ENCODE measurements at regions not wholly inside any gene's neighbourhood (a gene's known extent, or its start where the extent isn't known, plus 50 kb on each side); places are given as distances from the start of the nearest gene placed in this dataset.

GRCh38 chr11:50187220-50187619, 154.5 kb downstream of the OR4C45 start:
- Histone ChIP-seq H3K4ac (ENCODE audit: low read depth, low read length) (no peak overlapping the region), H3K27me3 (ENCODE audit: insufficient read depth, low read length) (no peaks in the 10 kb centered on the region), H2BK12ac (ENCODE audit: low read length) (no peak overlapping the region), H2BK120ac (ENCODE audit: insufficient read depth, low read length, poor library complexity) (no peak overlapping the region), H2AFZ (ENCODE audit: insufficient read depth, low read length, poor library complexity) (no peak overlapping the region), H3K27ac (ENCODE audit: low read depth, low read length) (no peak overlapping the region), H3K36me3 (ENCODE audit: control insufficient read depth in 1 of 2, insufficient read depth in 2 of 2, low read length in 2 of 2) (no peaks in the 10 kb centered on the region), H4K8ac (ENCODE audit: low read depth, low read length) (no peak overlapping the region), H3K14ac (ENCODE audit: low read length) (no peak overlapping the region), H3K9me3 (ENCODE audit: insufficient read depth, low read depth, low read length) (peaks cover 14% of the 10 kb centered on the region), H3K9ac (ENCODE audit: low read length) (no peak overlapping the region), H3K4me1 (ENCODE audit: control insufficient read depth in 1 of 2, insufficient read depth in 2 of 2, low read length in 2 of 2) (no peaks in the 10 kb centered on the region), H3K18ac (ENCODE audit: low read length) (no peak overlapping the region), H4K12ac (ENCODE audit: low read depth, low read length) (no peak overlapping the region), H3K23ac (ENCODE audit: low read length) (no peak overlapping the region), H3K4me3 (ENCODE audit: low read depth, low read length) (no peak overlapping the region), H2BK5ac (ENCODE audit: low read depth, low read length, poor library complexity) (no peak overlapping the region), H3K4me2 (ENCODE audit: low read length) (no peak overlapping the region), H4K91ac (ENCODE audit: low read depth, low read length) (no peak overlapping the region), H3K79me2 (ENCODE audit: control insufficient read depth, insufficient read depth, low read length, poor library complexity) (no peaks in the 10 kb centered on the region), H3K79me1 (ENCODE audit: low read length) (no peaks in the 10 kb centered on the region), H2AK5ac (ENCODE audit: low read length) (no peak overlapping the region)
- no peak for DNase-seq
- no CpG with 5 or more reads among the region's 1 CpG for WGBS (ENCODE audit: extremely low coverage, insufficient coverage, insufficient read length)

GRCh38 chr11:50188040-50188439, 155.4 kb downstream of the OR4C45 start:
- no peak overlapping the region for H3K4me3 ChIP-seq (ENCODE audit: low read depth, low read length)
- no peak overlapping the region for H4K8ac ChIP-seq (ENCODE audit: low read depth, low read length)
- no peak overlapping the region for H2BK5ac ChIP-seq (ENCODE audit: low read depth, low read length, poor library complexity)
- H3K79me1 ChIP-seq (ENCODE audit: low read length), result no peaks in the 10 kb centered on the region
- H3K9me3 ChIP-seq (ENCODE audit: insufficient read depth, low read depth, low read length), result peaks cover 18% of the 10 kb centered on the region
- no peak overlapping the region for H3K23ac ChIP-seq (ENCODE audit: low read length)
- no peaks in the 10 kb centered on the region for H3K27me3 ChIP-seq (ENCODE audit: insufficient read depth, low read length)
- H3K14ac ChIP-seq (ENCODE audit: low read length), result no peak overlapping the region
- no peak for DNase-seq
- H4K91ac ChIP-seq (ENCODE audit: low read depth, low read length), result no peak overlapping the region
- H3K4me2 ChIP-seq (ENCODE audit: low read length), result no peak overlapping the region
- H4K12ac ChIP-seq (ENCODE audit: low read depth, low read length), result no peak overlapping the region
- no peak overlapping the region for H2AK5ac ChIP-seq (ENCODE audit: low read length)
- no peaks in the 10 kb centered on the region for H3K79me2 ChIP-seq (ENCODE audit: control insufficient read depth, insufficient read depth, low read length, poor library complexity)
- H2AFZ ChIP-seq (ENCODE audit: insufficient read depth, low read length, poor library complexity), result no peak overlapping the region
- WGBS (ENCODE audit: extremely low coverage, insufficient coverage, insufficient read length), result no CpG with 5 or more reads among the region's 1 CpG
- H3K4me1 ChIP-seq (ENCODE audit: control insufficient read depth in 1 of 2, insufficient read depth in 2 of 2, low read length in 2 of 2), result no peaks in the 10 kb centered on the region
- H2BK120ac ChIP-seq (ENCODE audit: insufficient read depth, low read length, poor library complexity), result no peak overlapping the region
- H3K9ac ChIP-seq (ENCODE audit: low read length), result no peak overlapping the region
- H3K4ac ChIP-seq (ENCODE audit: low read depth, low read length), result no peak overlapping the region
- H3K36me3 ChIP-seq (ENCODE audit: control insufficient read depth in 1 of 2, insufficient read depth in 2 of 2, low read length in 2 of 2), result no peaks in the 10 kb centered on the region
- H3K18ac ChIP-seq (ENCODE audit: low read length), result no peak overlapping the region
- H3K27ac ChIP-seq (ENCODE audit: low read depth, low read length), result no peak overlapping the region
- H2BK12ac ChIP-seq (ENCODE audit: low read length), result no peak overlapping the region

GRCh38 chr11:50192743-50193142, 160.1 kb downstream of the OR4C45 start:
- no peak overlapping the region for H3K4me2 ChIP-seq (ENCODE audit: low read length)
- H2AK5ac ChIP-seq (ENCODE audit: low read length), result no peak overlapping the region
- H3K27me3 ChIP-seq (ENCODE audit: insufficient read depth, low read length), result no peaks in the 10 kb centered on the region
- H3K18ac ChIP-seq (ENCODE audit: low read length), result no peak overlapping the region
- H4K12ac ChIP-seq (ENCODE audit: low read depth, low read length), result no peak overlapping the region
- H3K4me1 ChIP-seq (ENCODE audit: control insufficient read depth in 1 of 2, insufficient read depth in 2 of 2, low read length in 2 of 2), result no peaks in the 10 kb centered on the region
- H4K8ac ChIP-seq (ENCODE audit: low read depth, low read length), result no peak overlapping the region
- no peak overlapping the region for H2BK12ac ChIP-seq (ENCODE audit: low read length)
- no peak overlapping the region for H2BK5ac ChIP-seq (ENCODE audit: low read depth, low read length, poor library complexity)
- H3K4ac ChIP-seq (ENCODE audit: low read depth, low read length), result no peak overlapping the region
- no CpG with 5 or more reads among the region's 3 CpGs for WGBS (ENCODE audit: extremely low coverage, insufficient coverage, insufficient read length)
- H3K79me1 ChIP-seq (ENCODE audit: low read length), result no peaks in the 10 kb centered on the region
- no peak overlapping the region for H2BK120ac ChIP-seq (ENCODE audit: insufficient read depth, low read length, poor library complexity)
- DNase-seq, result no peak
- no peak overlapping the region for H3K27ac ChIP-seq (ENCODE audit: low read depth, low read length)
- no peak overlapping the region for H3K14ac ChIP-seq (ENCODE audit: low read length)
- no peak overlapping the region for H4K91ac ChIP-seq (ENCODE audit: low read depth, low read length)
- no peak overlapping the region for H2AFZ ChIP-seq (ENCODE audit: insufficient read depth, low read length, poor library complexity)
- H3K9me3 ChIP-seq (ENCODE audit: insufficient read depth, low read depth, low read length), result peaks cover 6% of the 10 kb centered on the region
- H3K36me3 ChIP-seq (ENCODE audit: control insufficient read depth in 1 of 2, insufficient read depth in 2 of 2, low read length in 2 of 2), result no peaks in the 10 kb centered on the region
- no peak overlapping the region for H3K23ac ChIP-seq (ENCODE audit: low read length)
- no peak overlapping the region for H3K9ac ChIP-seq (ENCODE audit: low read length)
- no peaks in the 10 kb centered on the region for H3K79me2 ChIP-seq (ENCODE audit: control insufficient read depth, insufficient read depth, low read length, poor library complexity)
- H3K4me3 ChIP-seq (ENCODE audit: low read depth, low read length), result no peak overlapping the region

- H4K12ac ChIP-seq (ENCODE audit: low read depth, low read length), result no peak overlapping the region
- H4K91ac ChIP-seq (ENCODE audit: low read depth, low read length), result no peak overlapping the region
- no peak overlapping the region for H3K14ac ChIP-seq (ENCODE audit: low read length)
- no peak overlapping the region for H3K18ac ChIP-seq (ENCODE audit: low read length)
- H3K79me2 ChIP-seq (ENCODE audit: control insufficient read depth, insufficient read depth, low read length, poor library complexity), result no peaks in the 10 kb centered on the region
- no peak overlapping the region for H3K9ac ChIP-seq (ENCODE audit: low read length)
- H3K4ac ChIP-seq (ENCODE audit: low read depth, low read length), result no peak overlapping the region
- DNase-seq, result no peak
- no peak overlapping the region for H4K8ac ChIP-seq (ENCODE audit: low read depth, low read length)
- H2AK5ac ChIP-seq (ENCODE audit: low read length), result no peak overlapping the region
- no peak overlapping the region for H2BK12ac ChIP-seq (ENCODE audit: low read length)
- H3K36me3 ChIP-seq (ENCODE audit: control insufficient read depth in 1 of 2, insufficient read depth in 2 of 2, low read length in 2 of 2), result no peaks in the 10 kb centered on the region
- no CpG with 5 or more reads among the region's 6 CpGs for WGBS (ENCODE audit: extremely low coverage, insufficient coverage, insufficient read length)
- no peak overlapping the region for H3K23ac ChIP-seq (ENCODE audit: low read length)
- no peaks in the 10 kb centered on the region for H3K27me3 ChIP-seq (ENCODE audit: insufficient read depth, low read length)
- H3K4me2 ChIP-seq (ENCODE audit: low read length), result no peak overlapping the region
- peaks cover 3% of the 10 kb centered on the region for H3K9me3 ChIP-seq (ENCODE audit: insufficient read depth, low read depth, low read length)
- no peaks in the 10 kb centered on the region for H3K4me1 ChIP-seq (ENCODE audit: control insufficient read depth in 1 of 2, insufficient read depth in 2 of 2, low read length in 2 of 2)
- no peaks in the 10 kb centered on the region for H3K79me1 ChIP-seq (ENCODE audit: low read length)
- H2BK5ac ChIP-seq (ENCODE audit: low read depth, low read length, poor library complexity), result no peak overlapping the region
- no peak overlapping the region for H2BK120ac ChIP-seq (ENCODE audit: insufficient read depth, low read length, poor library complexity)
- H2AFZ ChIP-seq (ENCODE audit: insufficient read depth, low read length, poor library complexity), result no peak overlapping the region
- no peak overlapping the region for H3K4me3 ChIP-seq (ENCODE audit: low read depth, low read length)
- no peak overlapping the region for H3K27ac ChIP-seq (ENCODE audit: low read depth, low read length)
Measured at GRCh38 chr11:50214376-50214775, 181.7 kb downstream of the OR4C45 start.
